Left hindlimb (tissue), 1 donor: ENCODE measurements at regions not wholly inside any gene's neighbourhood (a gene's known extent, or its start where the extent isn't known, plus 50 kb on each side); places are given as distances from the start of the nearest gene placed in this dataset.

Experiments
- DNase-seq: peaks from one replicate; pipeline ENCODE4 v3.0.0-alpha.2; 2018

DNA sequence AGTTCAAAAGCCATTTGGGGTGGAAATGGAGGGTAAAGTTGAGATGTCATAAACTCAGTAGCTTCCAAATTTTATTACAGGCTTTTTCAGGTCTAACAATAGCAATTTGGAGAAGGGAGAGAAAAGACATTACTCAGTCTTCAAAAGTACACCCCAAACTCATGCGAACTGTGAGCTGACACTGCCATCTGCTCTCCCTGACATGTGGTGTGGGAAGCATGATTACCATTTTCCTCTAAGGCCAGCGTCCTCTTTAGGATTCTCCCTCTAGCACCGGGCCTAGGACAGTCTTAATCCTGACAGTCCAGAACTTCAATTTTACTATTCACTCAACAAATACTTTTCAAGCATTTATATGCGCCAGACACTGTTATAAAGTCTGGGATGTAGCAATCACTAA, 536.0 kb upstream of the JARID2 start:
- no peak for DNase-seq

DNA sequence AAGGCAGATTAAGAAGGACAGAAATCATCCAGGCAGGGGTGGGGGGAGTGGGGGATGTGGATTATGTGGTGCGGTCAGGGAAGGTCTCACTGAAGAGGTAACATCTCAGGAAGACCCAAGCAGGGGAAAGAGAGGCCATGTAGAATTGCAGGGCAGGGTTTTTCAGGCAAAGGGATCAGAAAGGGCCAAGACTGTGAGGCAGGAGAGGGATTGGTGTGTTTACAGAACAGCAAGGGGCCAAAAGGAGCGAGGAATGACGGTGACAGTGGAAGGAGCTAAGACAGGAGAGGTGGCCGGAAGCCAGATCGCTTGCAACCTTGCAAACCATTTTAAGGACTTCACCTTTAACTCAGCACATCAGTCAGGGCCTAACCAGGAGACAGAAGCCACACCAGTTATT, 535.4 kb upstream of the JARID2 start:
- DNase-seq, result no peak

DNA sequence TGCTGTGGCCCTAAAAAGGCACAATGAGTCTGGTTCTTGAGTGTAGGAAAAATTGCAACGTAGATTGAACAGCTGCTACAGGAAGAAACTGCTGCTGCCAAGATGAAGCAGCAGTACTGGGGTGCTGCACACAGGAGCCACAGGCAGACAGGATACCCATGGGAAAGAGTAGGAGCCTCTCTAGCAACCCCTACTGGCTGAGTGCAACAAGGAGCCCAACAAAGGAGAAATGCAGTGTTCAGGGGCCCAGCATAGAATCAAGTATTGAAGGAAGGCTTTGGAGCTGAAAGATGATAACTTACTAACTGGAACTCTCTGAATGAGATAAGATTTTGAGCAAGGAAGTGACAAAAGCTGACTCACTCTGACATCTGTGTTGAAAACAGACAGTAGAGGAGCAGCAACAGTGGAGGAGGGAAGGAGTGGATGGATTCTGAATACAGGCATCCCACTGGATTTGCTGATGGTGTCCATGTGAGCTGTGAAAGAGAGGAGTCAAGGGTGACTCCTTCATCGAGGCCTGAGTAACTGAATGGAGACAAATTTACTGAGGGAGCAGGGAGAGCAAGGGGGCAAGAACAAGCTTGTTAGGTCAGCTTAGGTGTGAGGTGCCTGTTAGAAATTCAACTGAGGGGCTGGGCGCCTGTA, 534.7 kb upstream of the JARID2 start:
- DNase-seq, result no peak

DNA sequence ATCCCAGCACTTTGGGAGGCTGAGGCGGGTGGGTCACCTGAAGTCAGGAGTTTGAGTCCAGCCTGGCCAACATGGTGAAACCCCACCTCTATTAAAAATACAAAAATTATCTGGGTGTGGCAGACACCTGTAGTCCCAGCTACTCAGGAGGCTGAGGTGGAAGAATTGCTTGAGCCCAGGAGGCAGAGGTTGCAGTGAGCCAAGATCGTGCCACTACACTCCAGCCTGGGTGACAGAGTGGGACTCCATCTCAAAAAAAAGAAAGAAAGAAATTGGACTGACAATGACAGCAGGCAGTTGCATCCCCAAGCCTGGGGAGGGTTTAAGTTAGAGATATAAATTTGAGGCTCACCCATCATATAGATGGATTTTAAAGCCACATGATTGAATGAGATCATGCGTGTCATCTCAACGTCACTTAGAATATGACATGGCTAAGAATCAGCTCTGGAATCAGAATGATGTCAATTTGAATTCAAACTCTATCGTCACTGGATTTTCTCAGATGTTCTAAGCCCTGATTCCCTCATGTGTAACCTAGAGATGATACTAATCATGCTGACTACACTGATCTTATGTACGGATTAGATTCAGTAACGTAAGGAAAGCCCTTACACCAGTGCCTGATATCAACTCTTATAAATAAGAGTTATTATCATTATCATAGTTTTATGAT, 534.0 kb upstream of the JARID2 start:
- DNase-seq, result no peak

DNA sequence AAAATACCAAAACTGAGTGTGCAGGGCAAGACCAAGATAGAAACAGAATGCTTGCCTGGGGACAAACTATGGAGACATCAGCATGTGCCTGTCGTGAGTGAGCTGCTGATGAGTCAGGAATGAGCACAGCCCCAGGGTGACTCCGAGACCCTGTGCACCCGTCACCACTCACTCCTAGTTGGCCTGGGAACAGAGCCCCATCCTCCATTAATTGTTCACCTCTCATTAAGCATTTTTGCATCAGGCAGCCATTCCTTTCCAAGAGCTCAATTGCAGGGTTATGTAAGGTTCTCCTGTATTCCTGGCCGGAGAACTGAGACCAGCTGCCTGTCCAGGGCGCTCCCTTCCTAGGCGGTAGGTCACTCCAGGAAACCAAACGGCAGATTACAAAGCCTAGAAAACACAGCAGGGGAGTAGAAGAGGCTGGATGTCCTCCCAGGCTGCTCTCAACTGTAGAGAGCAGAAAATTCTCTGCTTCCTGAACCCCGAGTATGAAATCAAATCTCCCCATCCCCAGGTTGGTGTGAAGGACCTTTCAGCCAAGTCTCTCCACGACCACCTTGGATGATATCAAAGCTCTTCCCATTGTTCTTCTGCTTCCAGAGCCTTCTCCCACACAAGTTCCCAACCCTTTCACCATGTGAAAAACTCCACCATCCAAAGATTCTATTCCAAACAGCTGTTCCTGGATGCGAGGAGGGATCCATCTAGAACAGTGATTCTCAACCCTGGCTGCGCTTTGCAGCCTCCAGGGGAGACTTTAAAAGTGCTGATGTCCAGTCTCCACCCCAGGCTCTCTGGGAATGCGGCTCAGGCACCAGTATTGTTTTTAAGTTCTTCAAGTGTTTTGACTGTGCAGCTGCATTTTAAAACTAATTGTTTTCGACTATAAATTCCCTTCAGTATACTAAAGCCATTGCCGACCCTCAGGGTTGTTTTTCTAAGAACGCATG, 532.6 kb upstream of the JARID2 start:
- no peak for DNase-seq

DNA sequence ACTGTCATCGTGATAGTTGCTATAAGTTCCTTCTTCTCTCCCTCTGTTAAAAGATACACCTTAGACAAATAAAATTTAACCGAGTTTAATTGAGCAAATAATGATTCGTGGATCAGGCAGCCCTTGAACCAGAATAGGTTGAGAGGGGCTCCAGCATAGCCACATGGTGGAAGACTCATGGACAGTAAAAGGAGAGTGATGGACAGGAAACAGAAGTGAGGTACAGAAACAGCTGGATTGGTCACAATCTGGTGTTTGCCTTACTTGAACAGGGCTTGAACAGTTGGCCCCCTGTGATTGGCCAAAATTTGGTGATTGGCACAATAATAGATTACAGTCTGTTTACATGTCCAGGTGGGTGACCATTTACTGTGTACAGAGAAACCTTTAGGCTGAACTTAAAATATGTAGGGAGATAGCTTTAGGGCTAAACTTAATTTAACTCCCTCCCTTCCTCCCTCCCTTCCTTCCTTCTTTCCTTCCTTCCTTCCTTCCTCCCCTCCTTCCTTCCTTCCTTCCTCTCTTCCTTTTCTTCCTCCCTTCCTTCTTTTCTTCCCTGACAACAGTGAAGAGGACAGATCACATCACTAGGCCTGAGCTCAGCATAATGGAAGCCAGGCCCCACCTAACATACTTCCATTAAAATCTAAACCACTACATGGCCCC, 531.8 kb upstream of the JARID2 start:
- no peak for DNase-seq

DNA sequence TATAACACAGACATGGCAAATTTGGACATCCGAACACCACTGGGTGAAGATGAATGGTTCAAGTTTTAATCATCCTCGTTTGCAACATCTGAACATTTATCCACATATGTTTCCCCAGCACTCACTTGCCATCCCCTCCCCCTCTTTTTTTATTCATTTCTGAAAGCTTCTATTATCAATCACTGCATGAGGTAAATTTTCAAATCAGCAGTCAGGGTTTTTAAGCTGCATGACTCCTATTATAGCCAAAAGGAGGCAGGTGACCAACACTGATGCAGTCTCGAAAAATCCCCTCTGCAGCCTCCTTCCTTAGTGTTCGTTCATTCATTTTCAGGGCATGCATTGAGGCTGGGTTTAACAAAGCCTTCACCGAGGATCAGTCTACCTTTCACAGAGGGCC, 530.8 kb upstream of the JARID2 start:
- DNase-seq, result no peak

DNA sequence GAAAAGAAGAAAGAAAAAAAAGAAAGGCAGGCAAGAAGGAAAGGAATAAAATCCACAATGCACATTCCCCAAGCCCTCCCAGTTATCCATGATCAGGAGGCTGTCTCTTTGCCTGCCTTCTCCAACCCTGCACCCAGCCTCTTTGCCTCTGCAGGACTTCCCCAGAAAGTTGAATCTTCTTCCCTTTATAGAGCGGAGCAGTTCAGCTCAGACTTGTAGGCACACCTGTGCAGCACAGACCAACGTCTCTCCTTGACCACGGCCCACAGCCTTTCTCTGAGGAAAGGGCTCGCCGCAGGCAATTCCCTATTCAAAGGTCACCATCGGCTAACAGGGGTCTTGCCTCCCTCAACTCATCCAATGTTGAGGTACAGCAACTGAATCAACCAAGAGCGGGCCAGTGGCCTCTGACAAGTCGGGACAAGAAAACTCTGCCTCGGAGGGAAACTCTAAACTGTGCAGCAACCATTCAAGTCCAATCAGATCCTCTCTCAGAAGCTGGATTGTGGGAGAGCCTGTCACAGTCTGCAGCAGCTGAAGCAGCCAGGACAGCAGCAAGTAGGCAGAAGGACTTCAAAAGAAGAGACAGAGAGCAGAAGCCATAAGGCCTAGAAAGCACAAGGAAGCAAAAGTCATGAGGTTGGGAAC, 529.2 kb upstream of the JARID2 start:
- DNase-seq, result no peak

DNA sequence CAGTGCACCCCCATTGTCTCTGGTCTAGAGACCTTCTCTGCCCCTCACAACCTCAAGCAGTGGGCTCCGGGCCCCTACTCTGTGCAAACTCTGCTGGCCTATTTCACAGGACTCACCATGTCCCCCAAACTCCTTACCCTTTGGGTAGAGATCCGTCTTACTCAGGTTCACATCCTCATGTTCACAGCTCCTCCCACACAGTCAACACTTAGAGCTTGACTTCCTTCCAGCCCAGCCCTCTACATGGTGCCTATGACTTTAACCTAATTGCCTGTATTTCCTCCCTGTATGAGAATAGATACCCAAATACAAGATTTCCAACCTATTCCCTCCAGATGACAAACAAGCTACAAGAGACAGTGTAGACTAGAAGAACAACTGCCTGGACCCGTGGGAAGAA, 528.6 kb upstream of the JARID2 start:
- no peak for DNase-seq

DNA sequence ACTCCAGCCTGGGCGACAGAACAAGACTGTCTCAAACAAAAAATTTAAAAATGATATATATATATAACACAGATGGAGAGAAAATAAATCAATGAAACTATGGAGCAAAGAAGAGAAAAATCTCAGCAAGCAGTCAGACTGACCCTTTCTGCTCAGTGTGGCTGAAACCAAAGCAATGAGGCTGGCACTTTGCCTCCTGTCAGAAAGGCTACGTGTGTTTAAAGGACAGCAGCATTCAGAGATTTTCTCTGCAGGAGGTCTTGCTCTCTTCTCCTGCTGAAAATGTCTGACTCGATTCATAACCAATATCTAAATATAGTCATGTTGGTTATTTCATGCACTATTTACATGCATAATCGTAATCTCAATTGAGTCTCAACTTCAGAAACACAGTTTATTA, 527.0 kb upstream of the JARID2 start:
- no peak for DNase-seq

DNA sequence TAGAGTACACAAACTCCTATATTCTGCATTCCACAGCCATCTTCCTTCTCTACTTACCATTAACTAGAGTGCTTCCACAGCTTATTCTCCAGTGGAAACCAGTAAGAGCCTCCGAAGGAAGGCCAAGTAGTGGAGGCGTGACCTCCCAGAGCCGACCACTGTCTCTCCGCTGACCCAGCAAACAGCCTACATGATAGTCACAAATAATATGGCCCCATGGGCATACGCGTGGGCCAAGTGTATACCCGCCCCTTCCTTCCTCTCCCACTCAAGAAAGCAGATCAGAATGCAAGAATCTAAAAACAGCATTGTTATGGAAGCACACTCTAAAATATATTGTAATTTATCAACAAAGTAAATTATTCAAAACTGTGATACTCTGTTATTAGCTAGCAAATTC, 526.6 kb upstream of the JARID2 start:
- DNase-seq, result no peak

DNA sequence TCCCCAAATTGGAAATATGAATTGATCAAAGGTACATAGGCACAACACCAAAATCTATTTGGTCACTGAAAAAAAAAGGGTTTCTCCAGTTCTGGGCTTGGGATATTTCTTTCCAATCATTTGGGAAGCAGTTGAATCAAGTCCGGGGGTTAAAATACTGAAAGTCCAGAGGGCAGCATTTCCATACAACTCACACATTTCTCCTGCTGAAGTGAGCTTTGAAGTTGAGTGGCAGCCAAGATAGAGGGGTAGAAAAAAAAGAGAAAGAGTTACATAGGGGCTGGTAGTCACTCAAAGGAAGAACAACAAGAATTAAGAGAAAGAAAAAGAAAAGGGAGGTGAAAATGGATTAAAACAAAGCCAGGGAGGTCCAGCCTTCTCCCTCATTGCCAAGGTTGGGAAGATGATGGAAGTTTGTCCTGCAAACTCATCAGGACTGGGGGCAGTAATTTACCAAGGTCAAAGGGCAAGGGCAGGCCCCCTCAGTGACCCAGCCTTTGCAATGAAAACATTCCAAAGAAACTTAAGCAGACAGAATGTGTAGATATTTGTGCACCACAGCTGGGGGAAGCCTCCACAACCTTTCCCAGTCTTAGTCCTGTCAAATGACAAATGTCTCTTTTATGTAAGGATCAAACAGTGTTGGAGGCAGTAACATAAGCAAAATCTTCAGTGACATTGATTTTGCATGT, 525.3 kb upstream of the JARID2 start:
- DNase-seq, result no peak

DNA sequence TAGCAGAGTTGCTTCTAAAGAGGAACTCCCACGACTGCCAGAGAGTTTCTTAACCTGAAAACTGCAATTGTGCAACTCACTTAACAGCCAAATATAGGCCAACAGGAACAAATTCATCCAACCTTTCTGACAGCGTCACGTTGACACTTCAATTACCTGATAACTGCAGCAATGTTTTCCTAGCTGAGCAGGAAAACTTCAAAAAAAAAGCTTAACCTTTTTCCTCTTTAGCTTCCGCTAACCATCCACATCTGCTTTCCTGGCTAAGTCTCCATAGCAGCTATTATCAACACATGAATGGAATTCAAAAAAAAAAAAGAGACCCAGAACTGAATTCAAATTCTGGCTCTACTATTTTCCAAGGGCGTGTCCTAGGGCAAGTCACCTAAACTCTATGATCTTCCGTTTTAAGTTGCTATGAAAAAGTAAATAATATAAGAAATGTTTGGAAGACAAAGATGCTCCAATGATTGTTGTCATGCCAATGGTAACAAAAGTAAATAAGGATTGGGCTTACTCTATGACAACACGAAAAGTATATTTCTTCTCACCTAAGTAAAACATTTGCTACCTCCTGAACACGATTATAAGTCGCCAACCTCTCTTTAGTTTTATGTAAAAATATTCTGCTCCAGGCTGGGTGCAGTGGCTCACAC, 524.6 kb upstream of the JARID2 start:
- no peak for DNase-seq

DNA sequence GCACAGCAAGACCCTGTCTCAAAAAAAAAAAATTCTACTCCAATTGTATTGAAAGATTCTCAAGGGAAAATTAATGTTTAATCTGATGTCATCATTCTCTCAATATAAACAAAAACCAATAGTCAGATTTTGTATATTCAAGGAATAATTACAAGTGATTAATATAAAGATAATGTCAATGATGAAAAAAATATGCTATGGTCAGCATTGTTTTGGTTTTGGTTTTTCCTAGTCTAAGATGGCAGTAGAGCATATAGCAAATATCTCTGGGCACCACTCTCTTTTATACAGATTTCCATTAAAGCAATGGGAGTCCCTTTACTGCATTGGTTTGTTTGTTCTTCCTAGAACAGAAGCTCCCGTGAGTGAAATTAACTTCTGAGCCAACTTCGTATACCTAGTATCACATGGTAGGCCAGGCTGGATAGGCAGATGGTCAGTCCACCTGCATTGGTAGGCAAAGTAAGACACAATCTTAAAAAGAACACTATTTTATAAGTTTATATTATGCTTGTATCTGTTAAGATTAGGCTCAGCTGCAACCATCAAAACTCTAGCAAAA, 523.8 kb upstream of the JARID2 start:
- DNase-seq, result no peak

DNA sequence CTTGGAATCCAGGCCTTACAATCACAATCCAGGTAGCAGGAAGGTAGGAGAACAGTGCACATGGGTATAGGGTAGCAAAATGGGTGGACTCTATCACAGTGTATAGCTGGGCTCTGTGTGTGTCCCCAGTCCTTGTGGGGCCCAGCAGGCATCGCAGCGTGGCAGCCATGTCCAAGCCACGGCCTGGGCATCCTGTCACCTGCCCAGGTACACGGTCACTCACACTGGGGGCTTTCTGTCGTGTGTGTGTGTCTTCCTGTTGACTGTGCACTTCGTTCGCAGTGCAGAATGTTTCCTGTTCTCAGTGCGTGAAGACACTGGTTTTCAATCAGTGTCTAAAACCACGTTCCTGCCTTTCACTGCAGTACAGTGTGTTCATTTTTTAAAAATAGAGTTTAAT, 523.2 kb upstream of the JARID2 start:
- DNase-seq, result no peak

DNA sequence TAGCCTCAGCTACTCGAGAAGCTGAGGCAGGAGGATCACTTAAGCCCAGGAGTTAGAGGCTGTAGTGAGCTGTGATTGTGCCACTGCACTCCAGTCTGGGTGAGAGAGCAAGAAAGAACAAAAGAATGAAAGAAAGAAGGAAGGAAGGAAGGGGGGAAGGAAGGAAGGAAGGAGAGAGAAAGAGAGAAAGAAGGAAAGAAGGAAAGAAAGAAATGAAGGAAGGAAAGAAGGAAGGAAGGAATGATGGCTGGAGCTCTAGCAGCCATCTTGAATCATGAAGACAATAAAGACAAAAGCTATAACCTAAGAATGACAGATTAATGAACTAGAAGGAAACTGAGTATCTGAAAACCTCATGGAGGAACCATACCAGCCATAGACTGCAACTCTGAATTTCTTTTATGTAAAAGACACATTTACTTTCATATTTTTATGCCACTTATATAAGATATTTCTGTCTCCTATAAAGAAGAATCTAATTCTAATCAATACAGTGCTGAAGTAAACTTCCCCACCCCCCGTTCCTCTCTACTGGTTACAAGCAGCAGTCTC, 522.3 kb upstream of the JARID2 start:
- no peak for DNase-seq

DNA sequence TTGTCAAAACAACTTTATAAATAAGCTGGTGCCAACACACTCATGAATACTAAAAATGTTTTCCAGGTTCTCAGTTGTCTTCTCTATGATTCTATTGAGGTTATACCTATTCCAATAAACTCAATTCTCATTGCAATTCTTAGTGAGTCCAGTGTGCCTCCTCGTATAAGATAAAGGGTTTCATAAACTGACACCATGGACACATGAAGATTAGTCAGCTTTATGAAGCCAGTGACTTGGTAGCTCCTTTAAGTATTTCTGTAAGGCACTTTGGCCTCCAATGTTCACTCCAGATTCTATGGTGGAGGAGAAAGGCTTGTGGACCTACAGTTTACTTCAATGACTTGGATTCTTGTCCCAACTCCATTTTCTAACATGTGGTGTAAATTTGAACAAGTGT, 521.3 kb upstream of the JARID2 start:
- no peak for DNase-seq

DNA sequence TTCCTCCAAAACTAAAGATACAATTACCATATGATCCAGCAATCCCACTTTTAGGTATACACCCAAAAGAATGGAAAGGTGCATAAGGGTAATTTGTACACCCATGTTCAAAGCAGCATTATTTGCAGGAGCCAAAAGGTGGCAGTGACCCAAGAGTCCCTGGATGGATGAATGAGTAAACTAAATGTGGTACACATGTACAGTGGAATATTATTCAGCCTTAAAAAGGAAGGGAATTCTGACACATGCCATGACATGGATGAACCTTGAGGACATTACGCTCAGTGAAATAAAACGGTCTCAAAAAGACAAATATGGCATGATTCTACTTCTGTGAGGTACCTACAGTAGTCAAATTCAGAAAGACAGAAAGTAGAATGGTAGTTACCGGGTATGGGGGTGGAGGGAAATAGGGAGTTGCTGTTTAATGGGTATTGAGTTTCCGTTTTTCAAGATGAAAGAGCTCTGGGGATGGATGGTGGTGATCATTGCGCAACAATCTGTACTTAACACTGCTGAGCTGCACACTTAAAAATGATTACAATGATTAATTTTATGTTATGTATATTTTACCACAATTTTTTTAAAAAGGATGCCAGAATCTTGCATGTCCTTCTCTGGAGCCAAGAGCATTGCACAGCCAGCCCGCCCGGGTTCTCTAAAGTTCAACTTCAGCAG, 518.9 kb upstream of the JARID2 start:
- DNase-seq, result no peak

DNA sequence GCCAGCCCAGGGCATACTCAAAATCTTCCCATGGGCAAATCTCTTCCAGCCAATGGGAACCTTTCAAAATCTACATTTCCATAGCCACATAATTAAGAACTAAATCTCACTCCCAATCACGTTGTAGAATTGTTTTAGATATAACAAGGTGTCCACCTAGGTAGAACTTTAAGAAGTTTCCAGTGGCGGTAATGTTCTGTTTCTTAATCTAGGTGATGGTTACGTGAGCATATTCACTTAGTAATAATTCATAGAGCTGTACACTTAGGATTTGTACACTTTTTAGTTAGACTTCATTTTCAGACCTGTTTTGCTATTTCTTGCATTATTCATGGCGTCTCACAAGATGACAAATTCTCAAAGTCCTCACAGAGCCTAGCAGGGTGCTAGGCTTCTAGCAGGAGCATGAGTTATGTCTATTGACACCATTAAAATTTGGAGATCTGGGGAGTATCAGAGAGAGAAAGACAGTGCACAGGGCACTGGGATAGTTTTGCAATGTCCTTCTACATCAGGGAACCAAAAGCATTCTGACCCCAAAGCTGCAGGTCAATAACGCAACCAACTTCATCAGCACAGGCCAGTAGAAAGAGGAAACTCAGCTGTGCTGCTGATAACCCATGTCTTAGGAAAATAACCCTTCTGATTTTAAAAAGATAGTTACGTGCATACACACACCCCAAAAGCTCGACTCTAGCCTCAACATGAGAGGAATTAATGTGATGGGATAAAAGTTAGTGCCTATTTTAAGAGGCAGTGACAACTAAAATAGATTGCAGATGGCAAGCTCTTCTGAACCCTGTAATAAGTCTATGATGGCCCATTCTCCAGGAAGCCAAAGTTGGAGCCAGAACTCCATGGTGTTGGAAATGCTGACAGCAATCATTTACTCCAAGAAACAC, 518.1 kb upstream of the JARID2 start:
- DNase-seq, result no peak
